ENCODE measurements at regions not wholly inside any gene's neighbourhood (a gene's known extent, or its start where the extent isn't known, plus 50 kb on each side); places are given as distances from the start of the nearest gene placed in this dataset.

- Histone ChIP-seq H3K9ac (ENCODE audit: low read length) (no peak overlapping the region), H3K4me3 (ENCODE audit: low read length) (no peak overlapping the region), H3K9me3 (replicated peaks; ENCODE audit: insufficient read depth, low read length) (no peaks in the 10 kb centered on the region), H4K20me1 (ENCODE audit: insufficient read depth, low read length) (no peaks in the 10 kb centered on the region), H3K36me3 (replicated peaks; ENCODE audit: insufficient read depth, low read length) (no peaks in the 10 kb centered on the region), H3K4me1 (ENCODE audit: low read length) (no peaks in the 10 kb centered on the region), H3K27ac (ENCODE audit: low read length) (no peak overlapping the region), H3K79me2 (ENCODE audit: low read length) (no peaks in the 10 kb centered on the region), H3K9me2 (replicated peaks; ENCODE audit: insufficient read depth, low read length) (no peaks in the 10 kb centered on the region), H3F3A (ENCODE audit: insufficient read depth, low read length) (no peaks in the 10 kb centered on the region), H3K4me2 (ENCODE audit: low read depth, low read length) (no peak overlapping the region), H3K27me3 (replicated peaks; ENCODE audit: insufficient read depth, low read length) (no peaks in the 10 kb centered on the region), H2AFZ (ENCODE audit: low read length) (no peak overlapping the region)
- TF ChIP-seq CTCF (IDR thresholded peaks at IDR 0.05; ENCODE audit: low read length) (no peak), EZH2phosphoT487 (IDR thresholded peaks at IDR 0.05; ENCODE audit: low read length) (no peak), EZH2 (optimal IDR thresholded peaks at IDR 0.05; ENCODE audit: low read depth, low read length) (no peak)
- no peak for DNase-seq
Measured at GRCh38 chr5:157924490-157924889, 65.5 kb upstream of the CLINT1 start.

GRCh38 chr5:157923765-157924164 lies 64.8 kb upstream of the CLINT1 start:
- Histone ChIP-seq H3K4me2 (ENCODE audit: low read depth, low read length) (no peak overlapping the region), H3K79me2 (ENCODE audit: low read length) (no peaks in the 10 kb centered on the region), H3K9ac (ENCODE audit: low read length) (no peak overlapping the region), H2AFZ (ENCODE audit: low read length) (no peak overlapping the region), H3K36me3 (replicated peaks; ENCODE audit: insufficient read depth, low read length) (no peaks in the 10 kb centered on the region), H3K27me3 (replicated peaks; ENCODE audit: insufficient read depth, low read length) (no peaks in the 10 kb centered on the region), H3F3A (ENCODE audit: insufficient read depth, low read length) (no peaks in the 10 kb centered on the region), H4K20me1 (ENCODE audit: insufficient read depth, low read length) (no peaks in the 10 kb centered on the region), H3K4me1 (ENCODE audit: low read length) (no peaks in the 10 kb centered on the region), H3K27ac (ENCODE audit: low read length) (no peak overlapping the region), H3K9me3 (replicated peaks; ENCODE audit: insufficient read depth, low read length) (no peaks in the 10 kb centered on the region), H3K9me2 (replicated peaks; ENCODE audit: insufficient read depth, low read length) (no peaks in the 10 kb centered on the region), H3K4me3 (ENCODE audit: low read length) (no peak overlapping the region)
- no peak for DNase-seq
- TF ChIP-seq CTCF (IDR thresholded peaks at IDR 0.05; ENCODE audit: low read length) (no peak), EZH2phosphoT487 (IDR thresholded peaks at IDR 0.05; ENCODE audit: low read length) (no peak), EZH2 (optimal IDR thresholded peaks at IDR 0.05; ENCODE audit: low read depth, low read length) (no peak)

GRCh38 chr5:157922026-157922425 lies 63.1 kb upstream of the CLINT1 start:
- no peaks in the 10 kb centered on the region for H3K9me2 ChIP-seq (replicated peaks; ENCODE audit: insufficient read depth, low read length)
- no peaks in the 10 kb centered on the region for H3K36me3 ChIP-seq (replicated peaks; ENCODE audit: insufficient read depth, low read length)
- no peaks in the 10 kb centered on the region for H3K27me3 ChIP-seq (replicated peaks; ENCODE audit: insufficient read depth, low read length)
- no peak overlapping the region for H3K9ac ChIP-seq (ENCODE audit: low read length)
- H3K9me3 ChIP-seq (replicated peaks; ENCODE audit: insufficient read depth, low read length) = no peaks in the 10 kb centered on the region
- no peaks in the 10 kb centered on the region for H3F3A ChIP-seq (ENCODE audit: insufficient read depth, low read length)
- DNase-seq = no peak
- H3K4me1 ChIP-seq (ENCODE audit: low read length) = peaks cover 9% of the 10 kb centered on the region; the same call in 1 of the 2 replicates
- H3K4me2 ChIP-seq (ENCODE audit: low read depth, low read length) = no peak overlapping the region
- H2AFZ ChIP-seq (ENCODE audit: low read length) = no peak overlapping the region
- H4K20me1 ChIP-seq (ENCODE audit: insufficient read depth, low read length) = no peaks in the 10 kb centered on the region
- no peak overlapping the region for H3K27ac ChIP-seq (ENCODE audit: low read length)
- no peak for TF ChIP-seq CTCF (IDR thresholded peaks at IDR 0.05; ENCODE audit: low read length)
- no peak for TF ChIP-seq EZH2phosphoT487 (IDR thresholded peaks at IDR 0.05; ENCODE audit: low read length)
- no peak for TF ChIP-seq EZH2 (optimal IDR thresholded peaks at IDR 0.05; ENCODE audit: low read depth, low read length)
- no peak overlapping the region for H3K4me3 ChIP-seq (ENCODE audit: low read length)
- no peaks in the 10 kb centered on the region for H3K79me2 ChIP-seq (ENCODE audit: low read length)

Measured in MM.1S (cell line).